Activated CD4-positive, alpha-beta T cell treated with anti-CD3 and anti-CD28 coated beads for 1 hour (primary cell): ENCODE measurements at regions not wholly inside any gene's neighbourhood (a gene's known extent, or its start where the extent isn't known, plus 50 kb on each side); places are given as distances from the start of the nearest gene placed in this dataset.

Experiments used
- DNase-seq: peaks from one replicate; pipeline ENCODE4 v3.0.0-alpha.2; 2020

DNA sequence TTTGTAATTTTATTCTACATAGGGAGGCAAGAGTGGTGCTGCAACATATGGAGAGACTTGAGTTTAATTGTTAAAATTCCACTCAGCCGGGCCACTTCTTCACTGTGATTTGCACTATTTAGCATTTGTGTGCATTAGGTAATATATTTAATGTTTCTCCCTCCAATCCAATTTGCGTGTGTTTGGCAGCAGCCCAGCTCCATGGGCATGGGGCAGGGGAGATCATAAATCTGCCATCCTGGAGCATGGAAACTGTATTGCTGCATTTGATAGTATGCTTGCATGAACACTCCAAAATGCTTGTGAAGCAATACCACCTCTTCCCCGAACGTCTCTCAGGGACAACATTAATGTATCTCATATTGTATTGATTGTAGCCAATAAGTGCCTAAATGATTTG is 339.1 kb upstream of the RBFOX1 start:
- no peak for DNase-seq

DNA sequence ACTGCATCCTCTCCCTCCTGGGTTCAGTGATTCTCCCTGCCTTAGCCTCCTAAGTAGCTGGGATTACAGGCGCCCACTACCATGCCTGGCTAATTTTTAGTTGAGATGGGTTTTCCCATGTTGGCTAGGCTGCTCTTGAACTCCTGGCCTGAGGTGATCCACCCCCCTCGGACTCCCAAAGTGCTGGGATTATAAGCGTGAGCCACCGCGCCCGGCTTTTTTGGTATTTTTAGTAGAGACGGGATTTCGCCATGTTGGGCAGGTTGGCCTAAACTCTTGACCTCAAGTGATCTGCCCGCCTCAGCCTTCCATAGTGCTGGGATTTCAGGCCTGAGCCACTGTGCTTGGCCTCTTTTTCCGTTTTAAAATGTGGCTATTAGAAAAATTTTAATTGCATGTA is 343.8 kb upstream of the RBFOX1 start:
- DNase-seq = no peak

DNA sequence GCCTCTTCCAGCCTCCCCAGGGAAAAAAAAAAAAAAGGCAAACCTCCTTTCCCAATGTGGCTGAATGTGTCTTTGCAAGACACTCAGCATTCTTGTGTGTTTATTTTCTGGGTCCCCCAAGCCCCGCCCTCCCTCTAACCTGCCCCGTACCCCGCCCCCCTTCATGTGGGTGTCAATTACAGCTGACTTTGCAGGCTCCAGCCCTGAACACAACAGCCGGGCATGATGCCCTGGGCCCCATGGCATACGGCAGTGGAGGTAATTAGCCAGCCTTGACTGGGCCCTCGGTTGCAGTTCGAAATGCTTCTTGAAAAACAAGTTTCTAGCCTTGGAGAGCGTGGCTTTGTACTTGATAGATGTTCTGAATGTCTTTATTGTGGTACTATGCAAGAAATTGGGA is 354.7 kb upstream of the RBFOX1 start:
- no peak for DNase-seq

DNA sequence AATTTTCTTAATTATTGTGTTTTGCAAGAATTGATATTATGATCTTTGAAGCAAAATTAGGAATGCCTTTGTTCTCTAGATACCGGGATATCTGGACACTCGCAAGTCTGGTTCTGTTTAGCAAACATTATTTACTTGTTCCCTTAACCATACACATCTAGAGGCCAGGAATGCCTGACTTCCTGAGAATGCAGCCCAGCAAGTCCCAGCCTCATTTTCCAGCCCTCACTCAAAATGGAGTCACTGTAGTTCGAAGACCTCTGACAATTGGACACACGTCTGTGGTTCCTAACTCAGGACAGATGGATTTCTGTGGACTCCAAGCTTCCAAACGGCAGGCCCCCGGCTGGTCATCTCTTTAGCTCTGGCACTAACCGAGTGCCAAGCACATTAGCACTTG is 355.4 kb upstream of the RBFOX1 start:
- DNase-seq = no peak

DNA sequence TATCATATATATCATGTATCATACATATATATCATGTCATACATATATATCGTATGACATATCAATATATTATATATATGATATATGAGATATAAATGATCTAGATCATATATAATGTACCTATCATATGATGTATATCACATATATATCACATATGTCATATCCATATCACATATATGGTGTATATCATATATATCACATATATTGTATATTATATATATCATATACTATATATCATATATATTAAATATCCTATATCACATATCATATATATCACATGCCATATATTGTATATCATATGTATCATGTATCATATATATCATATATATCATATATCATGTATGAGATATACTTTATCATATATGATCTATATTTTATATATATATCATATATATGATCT is 355.9 kb upstream of the RBFOX1 start:
- DNase-seq = no peak

DNA sequence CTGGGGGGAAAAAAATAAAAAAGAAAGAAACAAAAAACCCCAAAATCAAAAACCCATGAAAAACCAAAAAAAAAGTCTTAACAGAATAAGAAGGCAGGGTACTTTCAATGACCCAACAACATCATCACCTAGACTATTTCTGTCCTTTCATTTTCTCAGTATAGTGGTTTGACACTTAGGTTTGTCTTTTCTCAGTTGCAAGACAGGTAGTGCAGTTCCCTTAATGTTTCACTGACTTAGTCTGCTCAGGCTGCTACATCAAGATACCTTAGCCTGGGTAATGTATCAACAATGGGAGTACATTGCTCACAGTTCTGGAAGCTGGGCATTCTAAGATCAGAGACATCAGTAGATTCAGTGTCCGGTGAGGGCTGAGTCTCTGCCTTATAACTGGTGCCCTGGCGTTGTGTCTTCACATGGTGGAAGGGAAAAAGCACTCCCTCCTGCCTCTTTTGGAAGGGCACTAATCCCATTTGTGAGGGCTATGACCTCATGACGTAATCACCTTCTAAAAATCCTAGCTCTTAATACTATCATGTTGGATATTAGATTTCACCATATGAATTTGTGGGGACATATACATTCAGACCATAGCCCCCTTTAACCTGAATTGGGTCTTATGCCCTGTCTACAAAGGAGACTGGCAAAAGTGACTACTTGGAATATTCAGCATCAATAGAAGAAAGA is 362.3 kb upstream of the RBFOX1 start:
- DNase-seq = no peak

DNA sequence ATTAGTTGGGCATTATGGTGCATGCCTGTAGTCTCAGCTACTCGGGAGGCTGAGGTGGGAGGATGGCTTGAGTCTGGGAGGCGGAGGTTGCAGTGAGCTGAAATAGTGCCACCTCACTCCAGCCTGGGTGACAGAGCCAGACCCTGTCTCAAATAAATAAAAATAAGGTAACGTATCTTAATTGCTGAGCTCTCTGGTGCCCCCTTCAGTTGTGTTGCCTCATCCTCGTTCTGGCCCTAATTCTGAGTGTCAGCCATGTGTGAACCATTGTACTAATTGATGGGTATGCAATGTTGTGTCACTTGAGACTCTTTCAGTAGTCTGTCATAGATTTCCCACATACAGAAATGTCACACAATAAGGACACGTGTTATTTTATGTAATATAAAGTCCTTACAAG is 363.1 kb upstream of the RBFOX1 start:
- DNase-seq = no peak

DNA sequence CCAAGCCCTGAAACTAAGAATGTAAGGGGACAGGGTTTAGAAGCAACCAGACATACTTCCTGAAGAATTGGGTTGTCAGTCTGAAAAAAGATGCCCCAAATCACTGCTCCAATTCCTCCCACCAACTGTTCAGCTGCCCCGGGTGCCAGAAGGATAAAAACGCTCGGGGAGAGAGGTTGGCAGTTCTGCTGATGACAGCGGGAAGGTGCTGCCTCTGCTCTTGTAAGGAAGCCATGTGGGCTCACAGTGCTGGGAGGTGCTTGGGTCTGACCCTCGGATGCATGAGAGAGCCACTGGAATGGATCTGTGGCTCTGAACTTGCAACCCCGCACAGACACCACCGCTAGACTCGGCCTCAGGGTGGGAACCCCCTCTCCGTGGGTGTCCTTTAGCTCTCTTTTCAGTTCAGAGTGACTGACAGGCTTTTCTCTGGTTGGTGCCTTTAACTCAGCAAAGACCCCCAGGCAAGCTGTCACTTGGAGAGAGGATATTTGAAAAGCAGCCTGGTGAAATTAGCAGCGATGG is 364.8 kb upstream of the RBFOX1 start:
- DNase-seq = no peak

DNA sequence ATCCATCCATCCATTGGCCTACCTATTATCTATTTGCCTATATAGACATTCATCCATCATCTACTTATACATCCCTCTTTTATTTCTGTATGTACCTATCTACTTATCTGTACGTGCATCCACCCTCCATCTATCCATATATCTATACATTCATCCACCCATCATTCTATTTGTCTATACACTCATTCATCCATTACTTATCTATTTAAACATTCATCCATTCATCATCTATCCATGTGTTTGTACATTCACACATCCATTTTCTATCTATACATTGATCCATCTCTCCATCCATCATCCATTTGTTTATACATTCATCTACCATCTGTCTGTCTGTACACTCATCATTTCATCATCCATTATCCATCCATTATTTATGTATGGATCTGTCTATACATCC is 365.7 kb upstream of the RBFOX1 start:
- DNase-seq = no peak

DNA sequence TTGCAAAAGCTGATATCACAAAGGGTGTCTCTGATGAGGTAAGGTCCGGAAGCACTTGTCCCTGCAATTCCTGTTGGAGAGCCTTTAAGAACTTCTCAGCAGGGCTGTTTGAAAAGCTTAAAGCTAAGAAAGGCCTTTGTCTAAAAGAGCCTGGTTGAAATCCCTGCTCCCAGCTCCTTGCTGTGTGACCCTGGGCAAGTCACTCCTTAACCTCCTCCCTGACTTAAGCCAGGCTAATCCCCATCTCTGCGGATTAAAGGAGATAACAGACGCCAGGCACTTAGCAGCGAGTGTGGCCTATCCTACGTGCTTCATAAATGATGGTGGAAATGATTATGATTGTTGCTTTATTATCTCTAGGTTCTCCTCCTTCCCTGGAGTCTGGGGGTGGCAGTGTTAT is 368.0 kb upstream of the RBFOX1 start:
- DNase-seq = no peak

DNA sequence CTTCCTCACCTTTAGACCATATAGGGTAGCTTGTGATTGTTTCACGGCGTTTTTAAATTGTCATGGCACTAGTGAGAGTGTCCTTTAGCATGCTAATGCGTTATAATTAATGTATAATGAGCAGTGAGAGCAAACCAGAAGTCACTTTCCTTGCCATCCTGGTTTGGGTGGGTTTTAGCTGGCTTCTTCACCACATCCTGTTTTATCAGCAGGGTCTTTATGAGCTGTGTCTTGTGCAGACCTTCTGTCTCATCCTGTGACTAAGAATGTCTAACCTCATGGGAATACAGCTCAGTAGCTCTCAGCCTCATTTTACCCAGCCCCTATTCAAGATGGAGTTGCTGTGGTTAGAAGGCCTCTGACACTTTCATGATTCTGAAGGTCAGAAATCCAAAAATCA is 370.9 kb upstream of the RBFOX1 start:
- no peak for DNase-seq

DNA sequence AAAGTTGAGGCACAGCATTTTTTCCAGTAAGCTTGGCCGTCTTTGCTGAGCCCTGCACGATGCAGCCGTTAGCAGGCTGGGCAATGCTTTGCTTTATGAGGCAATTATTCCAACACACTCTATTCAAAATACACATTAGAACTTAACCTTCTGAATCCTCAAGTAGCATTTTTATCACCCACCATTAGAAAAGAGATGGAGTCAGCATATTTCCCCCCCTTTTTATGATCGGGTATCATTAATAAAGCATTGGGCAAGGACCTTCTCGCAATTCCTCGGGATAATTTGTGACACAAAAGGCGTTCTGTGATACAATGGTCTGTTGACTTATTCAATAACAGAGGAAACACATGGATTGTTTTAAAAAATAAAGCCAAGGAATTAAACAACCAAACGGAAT is 374.5 kb upstream of the RBFOX1 start:
- DNase-seq = no peak

DNA sequence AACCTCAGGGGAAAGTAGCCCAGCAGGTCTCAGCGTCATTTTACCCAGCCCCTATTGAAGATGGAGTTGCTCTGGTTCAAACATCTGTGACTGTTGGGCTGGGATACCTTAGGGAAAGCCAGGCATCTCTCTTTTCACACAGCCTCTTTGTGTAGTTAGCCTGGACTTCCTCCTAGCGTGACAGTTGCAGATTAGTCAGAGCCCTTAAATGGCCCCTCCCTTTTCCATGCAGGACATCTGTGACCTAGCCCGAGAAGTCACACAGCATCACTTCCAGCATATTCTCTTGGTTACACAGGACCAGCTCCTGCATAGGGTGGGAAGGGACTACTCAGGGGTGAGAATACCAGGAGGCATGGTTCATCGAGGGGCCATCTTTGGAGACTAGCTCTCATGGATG is 375.0 kb upstream of the RBFOX1 start:
- no peak for DNase-seq

DNA sequence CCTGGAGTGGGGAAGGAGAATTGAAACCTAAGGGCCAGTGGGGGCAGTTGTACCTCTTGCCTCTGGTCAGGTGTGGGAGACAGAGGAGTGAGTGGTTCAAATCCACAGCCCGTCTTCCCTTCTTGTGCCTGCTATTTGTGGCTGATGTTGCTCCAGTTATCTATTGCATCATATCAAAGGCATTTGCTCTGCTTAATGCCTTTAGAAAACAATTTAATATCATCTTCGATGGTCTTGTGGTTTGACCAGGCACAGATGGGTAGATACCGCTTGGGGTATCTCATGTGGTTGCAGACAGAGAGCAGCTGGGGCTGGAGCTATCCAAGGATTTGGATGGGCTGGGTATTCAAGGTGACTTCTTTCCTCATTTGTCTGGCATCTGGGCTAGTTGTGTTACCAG is 376.1 kb upstream of the RBFOX1 start:
- no peak for DNase-seq

DNA sequence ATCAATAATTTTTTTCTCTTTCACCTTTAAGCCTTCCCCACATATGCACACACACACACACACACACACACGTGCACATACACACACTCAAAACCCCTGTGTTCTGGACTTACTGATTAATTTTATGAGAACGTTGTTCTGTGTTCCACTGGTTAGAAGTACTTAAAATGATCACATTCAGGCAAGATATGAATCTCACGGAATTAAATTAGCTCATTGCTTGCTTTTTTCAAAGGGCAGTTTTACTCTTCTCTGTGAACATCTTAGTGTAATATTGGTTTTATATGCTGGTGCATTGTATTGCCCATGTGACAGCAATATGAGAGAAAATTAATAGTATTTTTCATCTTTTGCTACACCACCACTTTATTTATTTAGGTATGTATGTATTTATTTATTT is 377.3 kb upstream of the RBFOX1 start:
- no peak for DNase-seq

DNA sequence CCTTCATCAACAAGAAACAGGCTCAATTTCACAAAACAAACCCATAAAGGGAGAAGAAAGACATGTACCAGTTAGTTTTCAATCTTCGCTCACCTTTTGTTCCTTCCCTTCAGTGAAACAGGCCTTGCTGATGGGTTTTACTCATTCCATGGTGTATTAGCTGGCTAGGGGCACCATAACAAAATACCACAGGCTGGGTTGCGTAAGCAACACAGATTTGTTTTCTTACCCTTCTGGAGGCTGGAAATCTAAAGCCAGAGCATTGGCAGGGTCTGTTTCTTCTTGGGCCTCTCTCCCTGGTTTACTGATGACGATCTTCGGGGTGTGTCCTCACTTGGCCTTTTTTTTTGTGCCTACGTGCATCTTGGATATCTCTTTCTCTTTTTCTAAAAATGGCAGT is 383.4 kb upstream of the RBFOX1 start:
- DNase-seq = no peak

DNA sequence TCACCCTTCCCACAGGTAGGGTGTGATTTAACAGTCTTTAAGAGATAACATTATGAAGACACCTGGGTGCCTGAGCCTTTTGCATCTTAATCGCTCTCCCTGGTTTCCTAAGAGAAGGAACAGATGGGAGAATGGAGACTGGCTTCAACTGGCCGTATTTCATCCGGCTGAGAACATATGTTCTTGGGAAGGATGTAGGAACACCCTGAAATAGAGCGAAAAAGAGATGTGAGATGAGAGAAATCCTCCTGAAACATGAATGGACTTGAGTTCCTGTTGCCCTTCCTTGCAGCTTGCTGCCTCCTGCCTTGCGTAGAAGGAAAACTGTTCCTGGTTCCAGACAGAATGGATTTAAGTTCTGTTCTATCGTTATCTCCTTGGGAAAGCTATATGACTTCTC is 385.4 kb upstream of the RBFOX1 start:
- no peak for DNase-seq

DNA sequence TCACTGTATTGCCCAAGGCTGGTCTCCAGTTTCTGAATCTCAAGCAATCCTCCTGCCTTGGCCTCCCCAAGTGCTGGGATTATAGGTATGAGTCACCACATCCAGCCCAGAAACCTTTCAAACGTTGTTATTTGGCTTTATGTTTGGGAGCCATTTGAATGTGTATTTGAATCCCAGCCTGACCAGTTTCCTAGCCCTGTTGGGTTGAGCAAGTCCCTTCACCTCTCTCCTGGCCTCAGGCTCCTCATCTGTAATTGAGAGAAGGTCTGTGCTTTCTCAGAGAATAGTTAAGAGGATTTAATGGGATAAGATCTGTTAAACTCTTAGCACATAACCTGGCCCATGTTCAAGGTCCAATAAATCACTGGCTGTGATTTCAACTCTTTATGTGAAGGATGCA is 385.8 kb upstream of the RBFOX1 start:
- DNase-seq = no peak

DNA sequence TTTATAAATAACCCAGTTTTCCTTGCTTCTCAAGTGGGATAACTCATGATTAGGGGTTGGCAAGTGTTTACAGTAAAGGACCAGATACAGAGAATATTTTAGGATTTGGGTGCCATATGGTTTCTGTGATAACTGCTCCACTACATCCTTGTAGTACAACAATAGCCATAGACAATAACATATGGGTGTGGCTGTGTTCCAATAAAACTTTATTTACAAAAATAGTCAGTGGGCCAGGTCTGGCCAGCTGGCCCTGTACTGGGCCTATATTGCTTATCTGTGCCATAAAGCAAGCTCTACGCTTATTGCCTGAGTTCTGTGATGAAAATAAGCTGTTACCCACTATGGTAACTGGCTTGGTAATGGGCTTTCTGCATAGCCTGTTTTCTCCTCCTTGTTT is 386.5 kb upstream of the RBFOX1 start:
- DNase-seq = no peak

DNA sequence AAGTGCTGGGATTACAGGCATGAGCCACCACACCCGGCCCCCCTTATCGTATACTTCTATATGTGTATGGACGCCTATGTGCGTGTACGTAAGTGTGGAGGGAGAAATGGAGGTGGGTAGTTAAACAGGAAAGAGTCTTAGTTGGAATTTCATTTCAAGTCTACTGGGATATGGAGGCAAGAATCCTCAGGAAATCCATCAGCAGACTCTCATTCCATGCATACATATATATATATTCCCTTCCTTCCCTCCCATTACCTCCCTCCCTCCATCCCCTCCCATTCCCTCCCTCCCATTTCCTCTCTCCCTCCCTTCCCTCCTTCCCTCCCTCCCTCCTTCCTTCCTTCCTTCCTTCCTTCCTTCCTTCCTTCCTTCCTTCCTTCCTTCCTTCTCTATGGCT is 391.7 kb upstream of the RBFOX1 start:
- no peak for DNase-seq

DNA sequence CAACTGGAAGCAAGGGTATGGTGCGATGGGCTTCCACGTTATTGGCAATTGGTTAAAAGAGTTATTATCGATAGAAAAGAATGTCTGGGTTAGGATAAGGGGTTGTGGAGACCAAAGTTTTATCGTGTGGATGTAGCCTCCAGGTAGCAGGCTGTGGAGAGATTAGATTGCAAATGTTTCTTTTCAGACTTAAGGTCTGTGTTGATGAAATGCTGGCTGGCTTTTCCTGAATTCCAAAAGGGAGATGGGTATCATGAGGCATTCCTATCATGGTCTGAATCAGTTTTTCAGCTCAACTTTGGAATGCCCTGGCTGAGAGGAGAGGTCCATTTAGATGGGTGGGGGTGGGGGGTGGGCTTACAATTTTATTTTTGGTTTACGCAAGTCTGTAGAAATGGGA is 395.0 kb upstream of the RBFOX1 start:
- DNase-seq = no peak

DNA sequence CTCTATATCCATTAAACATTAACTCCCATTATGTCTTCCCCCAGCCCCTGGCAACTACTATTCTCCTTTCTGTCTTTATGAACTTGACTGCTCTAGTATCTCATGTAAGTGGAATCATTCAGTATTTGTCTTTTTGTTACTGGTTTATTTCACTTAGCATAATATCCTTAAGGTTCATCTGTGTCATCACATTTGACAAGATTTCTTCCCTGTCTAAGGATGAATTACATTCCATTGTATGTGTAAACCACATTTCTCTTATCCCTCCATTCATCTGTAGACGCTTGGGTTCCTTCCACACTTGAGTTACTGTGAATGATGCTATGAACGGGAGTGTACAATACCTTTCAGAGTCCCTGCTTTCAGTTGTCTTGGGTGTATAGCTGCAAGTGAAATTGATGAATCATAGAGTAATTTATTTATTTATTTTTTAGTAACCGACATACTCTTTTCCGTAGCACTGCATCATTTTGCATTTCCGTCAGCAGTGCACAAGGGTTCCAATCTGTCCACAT is 399.7 kb upstream of the RBFOX1 start:
- DNase-seq = no peak

DNA sequence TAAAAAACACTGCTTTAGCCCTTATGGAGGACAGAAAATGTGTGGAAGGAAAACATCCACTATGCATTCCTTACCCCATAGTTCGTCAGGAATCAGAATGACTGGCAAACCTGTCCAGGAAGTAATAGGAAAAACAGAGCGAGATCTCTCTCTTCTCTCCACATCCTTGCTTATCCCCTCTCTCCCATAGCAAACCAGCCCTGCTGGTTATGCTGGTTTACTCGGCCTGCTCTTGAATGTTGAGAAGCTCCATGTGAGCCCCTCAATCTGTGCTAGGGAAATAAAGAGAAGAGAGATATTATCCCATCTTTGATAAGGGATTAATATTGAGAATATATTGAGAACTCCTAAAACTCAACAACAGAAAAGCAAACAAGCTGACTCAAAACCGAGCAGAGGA is 402.8 kb upstream of the RBFOX1 start:
- DNase-seq = no peak

DNA sequence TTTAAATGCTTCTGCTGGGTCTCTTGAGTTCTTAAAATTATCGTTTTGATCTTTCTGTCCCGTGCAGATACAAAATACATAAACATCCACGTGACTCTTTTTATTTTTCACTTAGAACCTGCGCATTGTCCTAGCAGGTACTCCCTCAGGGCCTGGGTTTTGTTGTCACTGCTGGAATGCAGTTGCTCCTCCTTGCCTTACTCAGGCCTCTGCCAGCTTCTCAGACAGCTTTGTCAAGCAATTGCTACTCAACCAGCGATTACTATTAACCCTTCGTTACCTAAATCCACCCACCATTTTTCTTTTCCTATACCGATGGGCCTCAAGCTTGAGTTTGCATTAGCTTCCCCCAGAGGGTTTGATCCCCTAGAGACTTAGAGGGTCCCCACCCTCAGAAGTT is 405.9 kb upstream of the RBFOX1 start:
- DNase-seq = no peak

DNA sequence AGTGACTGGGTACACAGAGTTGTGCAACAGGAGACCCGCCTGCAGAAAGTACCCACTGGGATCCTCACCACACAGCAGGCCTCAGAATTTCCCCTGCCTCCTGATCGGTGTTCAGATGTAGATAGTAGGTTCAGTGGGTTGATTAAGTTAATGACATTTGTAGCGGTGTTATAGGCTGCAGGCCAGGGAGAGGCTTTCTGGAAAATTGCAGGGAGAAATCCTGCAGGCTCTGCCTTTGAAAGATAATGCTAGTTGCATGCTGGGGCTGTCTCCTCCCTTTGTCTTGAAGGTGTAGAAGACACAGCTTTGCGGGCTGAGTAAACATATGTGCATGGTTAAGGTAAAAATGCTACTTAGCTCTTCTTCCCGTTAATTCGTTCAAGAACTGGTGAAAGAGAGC is 406.3 kb upstream of the RBFOX1 start:
- no peak for DNase-seq
